ENCODE measurements at regions not wholly inside any gene's neighbourhood (a gene's known extent, or its start where the extent isn't known, plus 50 kb on each side); places are given as distances from the start of the nearest gene placed in this dataset.

- DNase-seq: no peak
- no peaks in the 10 kb centered on the region for H3K27me3 Mint-ChIP-seq
- POLR2A ChIA-PET: no interaction called here
- Histone ChIP-seq H2AFZ (ENCODE audit: insufficient read depth, low read depth, low read length, poor library complexity, severe bottlenecking) (no peak overlapping the region), H3K4me2 (replicated peaks; ENCODE audit: low read depth, low read length, poor library complexity, severe bottlenecking) (no peak overlapping the region), H3K9ac (ENCODE audit: low read length) (no peak overlapping the region), H4K20me1 (ENCODE audit: control insufficient read depth, insufficient read depth, low read length, poor library complexity, severe bottlenecking) (no peaks in the 10 kb centered on the region), H3K4me3 (ENCODE audit: control extremely low read depth in 1 of 5, extremely low read depth in 1 of 5, insufficient read depth in 1 of 5, low read depth in 2 of 5, low read length in 4 of 5) (no peak overlapping the region), H3K36me3 (replicated peaks in 1 of 2; ENCODE audit: control extremely low read depth in 1 of 2, control insufficient read depth in 1 of 2, extremely low read depth in 1 of 2, insufficient read depth in 2 of 2, low read length in 1 of 2) (no peaks in the 10 kb centered on the region), H3K79me2 (ENCODE audit: control insufficient read depth, insufficient read depth, low read length) (no peaks in the 10 kb centered on the region), H3K27me3 (replicated peaks in 1 of 4; ENCODE audit: control extremely low read depth in 1 of 4, control insufficient read depth in 3 of 4, insufficient read depth in 4 of 4, low read length in 3 of 4) (peaks cover 0 to 5% (median 0%) of the 10 kb centered on the region in 4 experiments), H3K9me3 (ENCODE audit: control extremely low read depth in 1 of 3, control insufficient read depth in 2 of 3, insufficient read depth in 1 of 3, low read length in 2 of 3) (peaks cover 0 to 7% (median 0%) of the 10 kb centered on the region in 3 donors), H3K4me1 (ENCODE audit: control insufficient read depth in 2 of 2, insufficient read depth in 2 of 2, low read length in 2 of 2) (peaks cover 0 to 14% of the 10 kb centered on the region in 2 donors), H3K27ac (ENCODE audit: low read length in 2 of 2) (no peak overlapping the region)
- peaks cover 2% of the 10 kb centered on the region for H3K4me1 Mint-ChIP-seq
- TF ChIP-seq CTCF (IDR thresholded peaks at IDR 0.05) (no peak), EZH2 (IDR thresholded peaks at IDR 0.05; ENCODE audit: borderline replicate concordance, insufficient read depth, low read depth, low read length, poor library complexity, severe bottlenecking) (no peak)
- CTCF ChIA-PET: no interaction called here
- no peak for ATAC-seq (ENCODE audit: low read depth)
- peak overlapping the region; percentile 26 for H3K4me3 Mint-ChIP-seq
- WGBS (ENCODE audit: insufficient coverage): 73% methylated on average over 6 of the region's 9 CpGs
- intact Hi-C loops (cut with micrococcal nuclease): no loop called here
- H3K9me3 Mint-ChIP-seq (ENCODE audit: insufficient read depth): no peaks in the 10 kb centered on the region
- no peak overlapping the region for H3K27ac Mint-ChIP-seq
Measured at GRCh38 chr11:134559602-134559962, 147.5 kb upstream of the B3GAT1 start.

GRCh38 chr11:134558916-134559601 is 147.0 kb upstream of the B3GAT1 start:
- 80% methylated on average over 12 of the region's 16 CpGs for WGBS (ENCODE audit: insufficient coverage)
- H3K4me2 ChIP-seq (replicated peaks; ENCODE audit: low read depth, low read length, poor library complexity, severe bottlenecking): no peak overlapping the region
- Mint-ChIP-seq H3K27me3 (no peaks in the 10 kb centered on the region), H3K27ac (no peak overlapping the region), H3K9me3 (ENCODE audit: insufficient read depth) (no peaks in the 10 kb centered on the region), H3K4me1 (peaks cover 2% of the 10 kb centered on the region), H3K4me3 (no peak overlapping the region)
- no peaks in the 10 kb centered on the region for H3K36me3 ChIP-seq (replicated peaks in 1 of 2; ENCODE audit: control extremely low read depth in 1 of 2, control insufficient read depth in 1 of 2, extremely low read depth in 1 of 2, insufficient read depth in 2 of 2, low read length in 1 of 2)
- H3K27me3 ChIP-seq (replicated peaks in 1 of 4; ENCODE audit: control extremely low read depth in 1 of 4, control insufficient read depth in 3 of 4, insufficient read depth in 4 of 4, low read length in 3 of 4): peaks cover 0 to 5% (median 0%) of the 10 kb centered on the region in 4 experiments
- H3K4me1 ChIP-seq (ENCODE audit: control insufficient read depth in 2 of 2, insufficient read depth in 2 of 2, low read length in 2 of 2): peaks cover 0 to 14% of the 10 kb centered on the region in 2 donors
- H2AFZ ChIP-seq (ENCODE audit: insufficient read depth, low read depth, low read length, poor library complexity, severe bottlenecking): no peak overlapping the region
- no peak overlapping the region for H3K9ac ChIP-seq (ENCODE audit: low read length)
- peaks cover 0 to 7% (median 0%) of the 10 kb centered on the region in 3 donors for H3K9me3 ChIP-seq (ENCODE audit: control extremely low read depth in 1 of 3, control insufficient read depth in 2 of 3, insufficient read depth in 1 of 3, low read length in 2 of 3)
- intact Hi-C loops (cut with micrococcal nuclease): no loop called here
- ChIA-PET CTCF (no interaction called here), POLR2A (no interaction called here)
- H3K4me3 ChIP-seq (ENCODE audit: control extremely low read depth in 1 of 5, extremely low read depth in 1 of 5, insufficient read depth in 1 of 5, low read depth in 2 of 5, low read length in 4 of 5): no peak overlapping the region
- no peak for DNase-seq
- ATAC-seq (ENCODE audit: low read depth): no peak
- no peak overlapping the region for H3K27ac ChIP-seq (ENCODE audit: low read length in 2 of 2)
- no peak for TF ChIP-seq EZH2 (IDR thresholded peaks at IDR 0.05; ENCODE audit: borderline replicate concordance, insufficient read depth, low read depth, low read length, poor library complexity, severe bottlenecking)
- TF ChIP-seq CTCF (IDR thresholded peaks at IDR 0.05): no peak
- no peaks in the 10 kb centered on the region for H4K20me1 ChIP-seq (ENCODE audit: control insufficient read depth, insufficient read depth, low read length, poor library complexity, severe bottlenecking)
- H3K79me2 ChIP-seq (ENCODE audit: control insufficient read depth, insufficient read depth, low read length): no peaks in the 10 kb centered on the region
